ENCODE measurements at regions not wholly inside any gene's neighbourhood (a gene's known extent, or its start where the extent isn't known, plus 50 kb on each side); places are given as distances from the start of the nearest gene placed in this dataset.

GRCh38 chr12:27179400-27180214 lies 64.5 kb upstream of the STK38L start:
- DNase-seq (ENCODE audit: low spot score), result peak; percentile 28

DNA sequence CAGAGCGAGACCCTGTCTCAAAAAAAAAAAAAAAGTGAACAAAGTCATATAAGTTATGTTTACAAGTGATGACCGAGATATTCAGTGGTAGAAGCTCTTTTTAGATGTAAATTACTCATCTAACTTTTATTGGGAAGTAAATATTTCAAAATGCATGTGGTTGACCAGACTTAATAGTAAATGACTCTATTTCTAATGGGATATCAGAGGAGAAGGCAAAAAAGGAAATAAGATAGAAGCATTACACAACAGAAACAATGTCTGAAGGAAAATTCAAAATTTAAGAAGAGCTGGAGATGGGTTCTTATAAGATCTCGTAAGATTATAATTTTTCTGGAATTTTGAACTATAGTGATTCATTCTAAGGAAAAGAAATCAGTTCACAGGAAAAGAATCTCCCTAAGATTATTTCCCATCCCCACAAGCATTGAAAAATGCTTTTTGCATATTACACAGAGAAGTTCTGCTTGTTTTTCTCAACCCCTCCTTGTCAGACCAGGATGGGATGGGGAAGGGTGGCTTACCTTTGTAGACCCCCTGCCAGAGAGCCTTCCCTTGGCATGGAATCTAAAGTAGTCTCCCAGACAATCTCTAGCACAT lies 63.1 kb upstream of the STK38L start:
- DNase-seq (ENCODE audit: low spot score), result no peak

DNA sequence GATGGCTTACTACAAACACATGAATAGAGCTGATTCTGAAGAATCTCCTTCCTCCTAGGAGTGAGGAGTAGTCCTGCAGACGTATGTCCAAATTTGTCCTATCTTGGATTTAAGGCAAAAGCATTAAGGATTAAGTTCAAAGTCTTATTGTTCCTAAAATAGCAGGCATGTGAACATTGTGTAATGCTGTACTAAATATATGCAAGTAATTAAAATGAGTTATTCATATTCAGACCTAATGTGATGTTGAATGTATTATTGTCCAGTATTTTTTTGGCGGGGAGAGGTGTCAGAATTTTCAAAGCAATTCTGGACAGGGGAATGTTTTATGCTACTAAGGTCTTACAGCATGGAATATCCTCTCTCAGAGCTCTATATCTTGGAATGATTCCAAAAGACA lies 60.7 kb upstream of the STK38L start:
- no peak for DNase-seq (ENCODE audit: low spot score)

DNA sequence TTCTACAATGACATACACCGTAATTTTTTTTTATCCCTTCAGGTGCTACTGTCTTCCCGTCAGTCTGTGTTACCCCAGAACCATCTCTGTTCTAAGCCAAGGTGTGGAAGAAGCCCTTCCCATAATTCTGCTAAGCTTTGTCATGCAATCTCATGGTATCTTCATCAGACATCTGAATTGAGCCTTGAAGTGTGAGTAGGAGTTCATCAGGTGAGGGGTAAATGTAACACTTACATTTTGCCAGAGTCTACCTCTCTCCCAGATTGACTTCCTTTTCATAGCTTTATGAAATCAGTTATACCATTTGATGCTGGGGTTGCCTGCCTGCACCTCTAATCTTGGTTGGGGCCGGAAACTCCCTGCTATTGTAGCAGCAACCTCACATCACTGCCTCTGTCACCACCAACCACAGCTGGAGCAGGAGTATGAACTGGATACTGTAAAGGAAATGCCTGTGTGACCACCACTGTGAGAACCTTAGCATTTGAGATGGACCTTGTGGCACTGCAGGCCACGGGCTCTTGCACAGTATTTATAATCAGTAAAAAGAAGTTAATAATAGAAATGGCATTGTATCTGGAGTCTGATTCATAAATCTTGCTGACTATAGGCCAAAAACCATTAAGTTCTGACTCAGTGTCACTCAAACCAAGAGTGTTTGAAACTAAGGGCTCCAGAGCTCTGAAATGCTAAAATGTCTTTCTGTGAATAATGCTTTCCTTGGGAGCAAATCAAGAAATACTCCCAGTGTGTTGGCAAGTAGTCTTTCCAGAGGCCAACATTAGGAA lies 58.7 kb upstream of the STK38L start:
- DNase-seq (ENCODE audit: low spot score), result peak; percentile 13

DNA sequence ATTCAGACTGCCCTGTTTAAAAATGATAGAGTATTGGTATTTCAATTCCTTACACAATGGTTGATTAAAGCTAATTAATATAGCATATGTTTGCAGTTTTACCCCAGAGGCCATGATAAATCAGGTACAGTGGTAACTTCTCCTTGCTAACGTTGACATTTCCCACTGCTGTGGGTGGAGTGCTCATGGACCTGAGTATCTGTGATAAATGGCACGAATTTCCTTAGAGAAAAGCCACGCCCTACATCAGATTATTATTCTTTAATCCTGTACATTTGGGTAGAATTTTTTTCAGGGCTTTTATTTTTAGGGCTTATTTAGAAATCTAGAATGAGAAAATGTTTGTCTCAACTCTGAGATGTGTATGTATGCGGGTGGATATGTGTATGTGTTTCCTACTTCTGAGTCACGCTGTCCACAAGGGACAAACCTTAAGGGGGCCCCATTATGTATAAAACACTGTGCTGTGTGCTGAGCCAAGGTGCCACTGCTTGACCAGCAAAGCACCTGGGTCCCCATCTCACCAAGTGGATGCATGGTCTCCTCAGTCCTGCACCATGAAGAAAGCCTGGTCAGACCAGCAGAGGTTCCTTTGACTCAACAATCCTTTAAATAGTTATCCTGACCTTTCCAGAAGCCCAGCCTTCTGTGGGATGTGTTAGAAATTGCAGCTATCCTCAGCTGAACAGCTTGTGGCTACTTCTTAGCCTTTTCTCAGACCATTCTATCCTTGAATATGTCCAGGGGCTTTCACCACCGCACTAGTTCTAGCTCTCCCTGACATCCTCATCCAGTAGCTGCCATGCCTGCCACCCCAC lies 57.9 kb upstream of the STK38L start:
- DNase-seq (ENCODE audit: low spot score), result no peak

- no peak for DNase-seq (ENCODE audit: low spot score)
Measured at GRCh38 chr12:27187697-27188096, 56.4 kb upstream of the STK38L start.

GRCh38 chr12:27190761-27191160 lies 53.3 kb upstream of the STK38L start:
- DNase-seq (ENCODE audit: low spot score), result no peak

GRCh38 chr12:27191531-27191930 lies 52.6 kb upstream of the STK38L start:
- no peak for DNase-seq (ENCODE audit: low spot score)

DNA sequence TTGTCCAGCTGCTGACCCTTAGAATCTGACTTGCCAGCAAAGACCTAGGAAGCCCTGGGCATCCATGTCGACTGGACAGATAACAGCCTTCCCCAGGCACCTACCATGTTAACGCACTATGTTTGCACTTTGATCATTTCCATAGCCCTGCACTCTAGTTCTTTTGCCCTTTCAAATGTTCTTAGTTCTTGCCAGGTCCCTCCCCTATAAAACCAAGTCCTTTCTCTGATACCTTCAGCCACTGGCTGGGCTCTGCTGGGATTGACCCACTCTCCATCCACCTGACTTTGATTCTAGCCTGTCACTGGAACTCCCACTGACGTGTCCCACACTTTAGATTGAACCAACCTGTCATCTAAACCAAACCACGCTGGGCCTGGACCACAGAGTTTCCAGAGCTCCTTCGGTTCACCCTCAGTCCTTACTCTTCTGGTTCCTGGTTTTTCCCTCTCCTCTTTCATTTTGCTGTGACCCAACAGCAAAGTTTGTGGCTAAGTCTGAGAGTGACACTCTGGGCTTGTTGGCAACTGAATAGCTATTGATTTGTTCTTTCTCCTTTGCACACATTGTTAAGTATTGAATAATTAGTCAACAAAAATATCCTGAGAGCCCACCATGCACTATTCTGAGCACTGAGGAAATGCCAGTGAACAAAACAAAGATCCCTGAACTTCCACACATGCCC lies 51.8 kb upstream of the STK38L start:
- DNase-seq (ENCODE audit: low spot score), result no peak

DNA sequence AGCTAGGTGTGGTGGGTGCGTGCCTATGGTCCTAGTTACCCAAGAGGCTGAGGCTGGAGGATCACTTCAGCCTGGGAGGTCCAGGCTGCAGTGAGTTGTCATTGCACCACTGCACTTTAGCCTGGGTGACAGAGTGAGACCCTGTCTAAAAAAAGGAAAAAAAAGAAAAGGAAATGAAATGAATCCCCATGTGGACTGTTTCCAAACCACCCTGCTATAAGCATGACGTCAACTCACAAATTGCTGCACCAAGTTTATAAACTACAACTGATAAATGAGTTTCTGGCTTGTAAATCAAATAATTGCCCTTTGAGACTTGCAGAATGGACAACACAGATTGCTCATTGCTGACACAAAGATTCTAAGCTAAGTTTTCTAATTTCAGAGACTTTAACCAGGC lies 51.0 kb upstream of the STK38L start:
- no peak for DNase-seq (ENCODE audit: low spot score)

GRCh38 chr12:27193854-27194544 lies 50.1 kb upstream of the STK38L start:
- DNase-seq (ENCODE audit: low spot score), result no peak

All from CD4-positive, alpha-beta T cell treated with Interleukin-2 at 100 ng/mL for 4 hours (primary cell).